ENCODE measurements at regions not wholly inside any gene's neighbourhood (a gene's known extent, or its start where the extent isn't known, plus 50 kb on each side); places are given as distances from the start of the nearest gene placed in this dataset.

GRCh38 chr3:20326541-20326940, 140.5 kb upstream of the SGO1 start:
- TF ChIP-seq POLR2A (IDR thresholded peaks at IDR 0.05) = no peak
- TF ChIP-seq CTCF (IDR thresholded peaks at IDR 0.05) = no peak
